GM23338 (cell line): ENCODE measurements at regions not wholly inside any gene's neighbourhood (a gene's known extent, or its start where the extent isn't known, plus 50 kb on each side); places are given as distances from the start of the nearest gene placed in this dataset.

ENCODE experiments used
- ATAC-seq: fragments of 200-7000 bp; cut with Tn5 transposase; 3 replicates; pipeline ENCODE4 v1.9.1; 2020
- DNase-seq: peaks from one replicate; pipeline ENCODE4 v3.0.0-alpha.2; 2015; ENCODE audit warnings: low spot score
- H2AFZ ChIP-seq: fragments of 200-600 bp; sonication (generic); 2 replicates; pipeline ENCODE4 v1.8.0; 2016; ENCODE audit warnings: antibody characterized with exemption, mild to moderate bottlenecking, moderate library complexity
- H3F3A ChIP-seq: fragments of 200-600 bp; sonication (generic); replicated peaks from 2 replicates; pipeline ENCODE4 v1.8.0; 2017; ENCODE audit warnings: antibody characterized with exemption, mixed run types, low read depth
- H3K27ac ChIP-seq: fragments of 200-600 bp; sonication (generic); 2 replicates; pipeline ENCODE4 v1.6.1; 2016; ENCODE audit warnings: low read depth
- H3K27me3 ChIP-seq: fragments of 200-600 bp; sonication (generic); 2 replicates; pipeline ENCODE4 v1.8.0; 2016; ENCODE audit warnings: mild to moderate bottlenecking, mixed run types, moderate library complexity; ENCODE audit not compliant: insufficient read depth
- H3K36me3 ChIP-seq: fragments of 200-600 bp; sonication (generic); 2 replicates; pipeline ENCODE4 v1.8.0; 2016; ENCODE audit warnings: mild to moderate bottlenecking; ENCODE audit not compliant: insufficient read depth
- H3K4me1 ChIP-seq: fragments of 200-600 bp; sonication (generic); 2 replicates; pipeline ENCODE4 v1.8.0; 2016; ENCODE audit warnings: mild to moderate bottlenecking, moderate library complexity; ENCODE audit not compliant: insufficient read depth
- H3K4me2 ChIP-seq: fragments of 200-600 bp; sonication (generic); 2 replicates; pipeline ENCODE4 v1.7.1; 2017; ENCODE audit warnings: mixed run types
- H3K4me3 ChIP-seq: fragments of 200-600 bp; sonication (generic); 2 replicates; pipeline ENCODE4 v1.6.1; 2016; ENCODE audit warnings: mixed run types
- H3K79me2 ChIP-seq: fragments of 200-600 bp; sonication (generic); replicated peaks from 2 replicates; pipeline ENCODE4 v1.8.0; 2017; ENCODE audit warnings: mild to moderate bottlenecking; ENCODE audit not compliant: insufficient read depth
- H3K9me2 ChIP-seq: fragments of 200-600 bp; sonication (generic); 2 replicates; pipeline ENCODE4 v1.8.0; 2017; ENCODE audit not compliant: insufficient read depth
- H4K20me1 ChIP-seq: fragments of 200-600 bp; sonication (generic); replicated peaks from 2 replicates; pipeline ENCODE4 v1.8.0; 2017; ENCODE audit warnings: mild to moderate bottlenecking; ENCODE audit not compliant: insufficient read depth
- H3K27ac Mint-ChIP-seq: 2 replicates; pipeline ENCODE4 v1.8.0; 2020; ENCODE audit warnings: inconsistent platforms, mild to moderate bottlenecking, moderate library complexity, mixed read lengths
- H3K27me3 Mint-ChIP-seq: 3 replicates; pipeline ENCODE4 v1.8.0; 2022; ENCODE audit warnings: low read depth, mild to moderate bottlenecking, moderate library complexity, mixed read lengths, inconsistent platforms; ENCODE audit not compliant: insufficient read depth, poor library complexity
- H3K36me3 Mint-ChIP-seq: 3 replicates; pipeline ENCODE4 v1.8.0; 2021; ENCODE audit warnings: low read depth, mild to moderate bottlenecking, inconsistent platforms, moderate library complexity, mixed read lengths
- H3K4me1 Mint-ChIP-seq: 3 replicates; pipeline ENCODE4 v1.8.0; 2020; ENCODE audit warnings: mild to moderate bottlenecking, inconsistent platforms, mixed read lengths
- H3K4me3 Mint-ChIP-seq: 3 replicates; pipeline ENCODE4 v1.8.0; 2021; ENCODE audit warnings: moderate library complexity, mild to moderate bottlenecking, inconsistent platforms, mixed read lengths
- H3K9me3 Mint-ChIP-seq: 3 replicates; pipeline ENCODE4 v1.8.0; 2020; ENCODE audit warnings: moderate library complexity, mild to moderate bottlenecking, inconsistent platforms, mixed read lengths
- CREB1 ChIP-seq: fragments of 250-450 bp; sonication (Bioruptor Pico); IDR thresholded peaks from 2 replicates; pipeline ENCODE4 v1.5.0; 2020; ENCODE audit warnings: low read depth, mild to moderate bottlenecking, moderate library complexity
- CTCF ChIP-seq, 2 experiments: fragments of 200-600 bp in 1 of 2; sonication (generic) in 1 of 2; conservative IDR thresholded peaks; 2 replicates each; pipeline versions ENCODE4 v1.5.1 to v1.6.1; 2016 to 2017; ENCODE audit warnings: antibody characterized with exemption in 2 of 2, low read depth in 2 of 2, mild to moderate bottlenecking in 2 of 2, moderate library complexity in 1 of 2
- ETS1 ChIP-seq: IDR thresholded peaks from 2 replicates; pipeline ENCODE4 v1.6.1; 2016; ENCODE audit warnings: antibody characterized with exemption
- EZH2 ChIP-seq: fragments of 200-600 bp; sonication (generic); IDR thresholded peaks from one replicate; pipeline ENCODE4 v1.8.0; 2017; ENCODE audit warnings: antibody characterized with exemption, mild to moderate bottlenecking, low read depth; ENCODE audit not compliant: unreplicated experiment
- EZH2phosphoT487 ChIP-seq: fragments of 200-600 bp; sonication (generic); IDR thresholded peaks from one replicate; pipeline ENCODE4 v1.8.1; 2018; ENCODE audit warnings: antibody characterized with exemption; ENCODE audit not compliant: unreplicated experiment
- JUNB ChIP-seq: IDR thresholded peaks from one replicate; pipeline ENCODE4 v1.6.1; 2016; ENCODE audit warnings: antibody characterized with exemption; ENCODE audit not compliant: unreplicated experiment
- NANOG ChIP-seq: IDR thresholded peaks from 2 replicates; pipeline ENCODE4 v1.6.1; 2016; ENCODE audit warnings: antibody characterized with exemption, borderline replicate concordance
- POLR2AphosphoS5 ChIP-seq: IDR thresholded peaks from 2 replicates; pipeline ENCODE4 v1.6.1; 2016; ENCODE audit warnings: antibody characterized with exemption, low read depth
- REST ChIP-seq: IDR thresholded peaks from one replicate; pipeline ENCODE4 v1.6.1; 2018; ENCODE audit warnings: antibody characterized with exemption; ENCODE audit not compliant: unreplicated experiment
- STAT1 ChIP-seq: IDR thresholded peaks from one replicate; pipeline ENCODE4 v1.6.1; 2016; ENCODE audit warnings: antibody characterized with exemption; ENCODE audit not compliant: unreplicated experiment
- ZNF331 ChIP-seq: fragments of 250-450 bp; sonication (Bioruptor Pico); IDR thresholded peaks from 2 replicates; pipeline ENCODE4 v1.5.0; 2020; ENCODE audit warnings: low read depth, mild to moderate bottlenecking, moderate library complexity
- TF ChIP-seq, protein P1 (sequence below): fragments of 250-450 bp; sonication (Bioruptor Pico); IDR thresholded peaks from 2 replicates; pipeline ENCODE4 v1.5.0; 2020; ENCODE audit warnings: mild to moderate bottlenecking, moderate library complexity

DNA sequence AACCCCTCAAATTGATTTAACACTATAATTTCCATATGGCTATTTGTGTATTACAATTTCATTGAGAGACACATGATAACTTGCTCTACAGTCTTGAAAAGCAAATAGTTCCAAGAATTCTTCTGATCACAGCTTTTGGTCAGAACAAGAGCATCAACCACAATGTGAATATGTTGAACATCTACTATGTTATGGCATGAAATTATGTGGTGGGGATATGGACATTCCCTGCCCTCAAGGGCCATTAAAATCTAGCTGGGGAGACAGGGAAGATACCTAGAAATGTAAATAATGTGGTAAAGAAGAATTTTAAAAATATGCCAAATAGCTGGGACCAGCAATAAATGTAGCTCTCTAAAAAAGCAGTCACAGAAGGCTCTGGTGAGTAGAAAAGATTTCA lies 262.2 kb downstream of the FZD1 start:
- H3K4me1 ChIP-seq = no peaks in the 10 kb centered on the region
- no peaks in the 10 kb centered on the region for H3K79me2 ChIP-seq
- no peaks in the 10 kb centered on the region for H3K36me3 ChIP-seq
- Mint-ChIP-seq H3K4me3 (no peak overlapping the region), H3K9me3 (peaks cover 6% of the 10 kb centered on the region; the same call in 2 of the 3 replicates), H3K27me3 (peaks cover 3% of the 10 kb centered on the region), H3K27ac (no peak overlapping the region), H3K4me1 (peaks cover 3% of the 10 kb centered on the region; the same call in 1 of the 3 replicates), H3K36me3 (no peaks in the 10 kb centered on the region; the same call in 2 of the 3 replicates)
- no peak for TF ChIP-seq REST
- no peak for TF ChIP-seq ZNF331 (CRISPR knock-in tag)
- no peak for TF ChIP-seq EZH2phosphoT487
- TF ChIP-seq JUNB = no peak
- no peak for TF ChIP-seq CTCF (conservative IDR thresholded peaks at IDR 0.05; ENCODE audit: low read depth in 2 of 2)
- TF ChIP-seq STAT1 = no peak
- TF ChIP-seq EZH2 = no peak
- TF ChIP-seq, protein P1, sequence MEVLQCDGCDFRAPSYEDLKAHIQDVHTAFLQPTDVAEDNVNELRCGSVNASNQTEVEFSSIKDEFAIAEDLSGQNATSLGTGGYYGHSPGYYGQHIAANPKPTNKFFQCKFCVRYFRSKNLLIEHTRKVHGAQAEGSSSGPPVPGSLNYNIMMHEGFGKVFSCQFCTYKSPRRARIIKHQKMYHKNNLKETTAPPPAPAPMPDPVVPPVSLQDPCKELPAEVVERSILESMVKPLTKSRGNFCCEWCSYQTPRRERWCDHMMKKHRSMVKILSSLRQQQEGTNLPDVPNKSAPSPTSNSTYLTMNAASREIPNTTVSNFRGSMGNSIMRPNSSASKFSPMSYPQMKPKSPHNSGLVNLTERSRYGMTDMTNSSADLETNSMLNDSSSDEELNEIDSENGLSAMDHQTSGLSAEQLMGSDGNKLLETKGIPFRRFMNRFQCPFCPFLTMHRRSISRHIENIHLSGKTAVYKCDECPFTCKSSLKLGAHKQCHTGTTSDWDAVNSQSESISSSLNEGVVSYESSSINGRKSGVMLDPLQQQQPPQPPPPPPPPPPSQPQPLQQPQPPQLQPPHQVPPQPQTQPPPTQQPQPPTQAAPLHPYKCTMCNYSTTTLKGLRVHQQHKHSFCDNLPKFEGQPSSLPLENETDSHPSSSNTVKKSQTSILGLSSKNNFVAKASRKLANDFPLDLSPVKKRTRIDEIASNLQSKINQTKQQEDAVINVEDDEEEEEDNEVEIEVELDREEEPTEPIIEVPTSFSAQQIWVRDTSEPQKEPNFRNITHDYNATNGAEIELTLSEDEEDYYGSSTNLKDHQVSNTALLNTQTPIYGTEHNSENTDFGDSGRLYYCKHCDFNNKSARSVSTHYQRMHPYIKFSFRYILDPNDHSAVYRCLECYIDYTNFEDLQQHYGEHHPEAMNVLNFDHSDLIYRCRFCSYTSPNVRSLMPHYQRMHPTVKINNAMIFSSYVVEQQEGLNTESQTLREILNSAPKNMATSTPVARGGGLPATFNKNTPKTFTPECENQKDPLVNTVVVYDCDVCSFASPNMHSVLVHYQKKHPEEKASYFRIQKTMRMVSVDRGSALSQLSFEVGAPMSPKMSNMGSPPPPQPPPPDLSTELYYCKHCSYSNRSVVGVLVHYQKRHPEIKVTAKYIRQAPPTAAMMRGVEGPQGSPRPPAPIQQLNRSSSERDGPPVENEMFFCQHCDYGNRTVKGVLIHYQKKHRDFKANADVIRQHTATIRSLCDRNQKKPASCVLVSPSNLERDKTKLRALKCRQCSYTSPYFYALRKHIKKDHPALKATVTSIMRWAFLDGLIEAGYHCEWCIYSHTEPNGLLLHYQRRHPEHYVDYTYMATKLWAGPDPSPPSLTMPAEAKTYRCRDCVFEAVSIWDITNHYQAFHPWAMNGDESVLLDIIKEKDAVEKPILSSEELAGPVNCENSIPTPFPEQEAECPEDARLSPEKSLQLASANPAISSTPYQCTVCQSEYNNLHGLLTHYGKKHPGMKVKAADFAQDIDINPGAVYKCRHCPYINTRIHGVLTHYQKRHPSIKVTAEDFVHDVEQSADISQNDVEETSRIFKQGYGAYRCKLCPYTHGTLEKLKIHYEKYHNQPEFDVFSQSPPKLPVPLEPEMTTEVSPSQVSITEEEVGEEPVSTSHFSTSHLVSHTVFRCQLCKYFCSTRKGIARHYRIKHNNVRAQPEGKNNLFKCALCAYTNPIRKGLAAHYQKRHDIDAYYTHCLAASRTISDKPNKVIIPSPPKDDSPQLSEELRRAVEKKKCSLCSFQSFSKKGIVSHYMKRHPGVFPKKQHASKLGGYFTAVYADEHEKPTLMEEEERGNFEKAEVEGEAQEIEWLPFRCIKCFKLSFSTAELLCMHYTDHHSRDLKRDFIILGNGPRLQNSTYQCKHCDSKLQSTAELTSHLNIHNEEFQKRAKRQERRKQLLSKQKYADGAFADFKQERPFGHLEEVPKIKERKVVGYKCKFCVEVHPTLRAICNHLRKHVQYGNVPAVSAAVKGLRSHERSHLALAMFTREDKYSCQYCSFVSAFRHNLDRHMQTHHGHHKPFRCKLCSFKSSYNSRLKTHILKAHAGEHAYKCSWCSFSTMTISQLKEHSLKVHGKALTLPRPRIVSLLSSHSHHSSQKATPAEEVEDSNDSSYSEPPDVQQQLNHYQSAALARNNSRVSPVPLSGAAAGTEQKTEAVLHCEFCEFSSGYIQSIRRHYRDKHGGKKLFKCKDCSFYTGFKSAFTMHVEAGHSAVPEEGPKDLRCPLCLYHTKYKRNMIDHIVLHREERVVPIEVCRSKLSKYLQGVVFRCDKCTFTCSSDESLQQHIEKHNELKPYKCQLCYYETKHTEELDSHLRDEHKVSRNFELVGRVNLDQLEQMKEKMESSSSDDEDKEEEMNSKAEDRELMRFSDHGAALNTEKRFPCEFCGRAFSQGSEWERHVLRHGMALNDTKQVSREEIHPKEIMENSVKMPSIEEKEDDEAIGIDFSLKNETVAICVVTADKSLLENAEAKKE (CRISPR knock-in tag) = no peak
- no peak for TF ChIP-seq NANOG
- no peak for TF ChIP-seq ETS1
- TF ChIP-seq POLR2AphosphoS5 = no peak
- no peak for TF ChIP-seq CREB1 (CRISPR knock-in tag)
- no peaks in the 10 kb centered on the region for H4K20me1 ChIP-seq
- ATAC-seq = no peak
- H3K9me2 ChIP-seq = peaks cover 7% of the 10 kb centered on the region; the same call in 1 of the 2 replicates
- no peak overlapping the region for H2AFZ ChIP-seq
- H3K27ac ChIP-seq = no peak overlapping the region
- no peaks in the 10 kb centered on the region for H3F3A ChIP-seq
- H3K4me3 ChIP-seq = no peak overlapping the region
- H3K27me3 ChIP-seq = no peaks in the 10 kb centered on the region
- DNase-seq = no peak
- no peak overlapping the region for H3K4me2 ChIP-seq
